ENCODE measurements at regions not wholly inside any gene's neighbourhood (a gene's known extent, or its start where the extent isn't known, plus 50 kb on each side); places are given as distances from the start of the nearest gene placed in this dataset.
A peak's percentile ranks its signal among the peaks of the same experiment; 100 is the strongest.

- H4K20me1 ChIP-seq (replicated peaks; ENCODE audit: insufficient read depth) = no peaks in the 10 kb centered on the region
- Mint-ChIP-seq H3K27ac (no peak overlapping the region), H3K9me3 (no peaks in the 10 kb centered on the region), H3K36me3 (ENCODE audit: low read depth) (no peaks in the 10 kb centered on the region), H3K4me1 (no peaks in the 10 kb centered on the region), H3K27me3 (ENCODE audit: insufficient read depth, low read depth, poor library complexity) (no peaks in the 10 kb centered on the region), H3K4me3 (no peak overlapping the region)
- H3K9me2 ChIP-seq (ENCODE audit: insufficient read depth) = no peaks in the 10 kb centered on the region
- peak; percentile 26 for DNase-seq (ENCODE audit: low spot score)
- no peak for TF ChIP-seq NANOG (IDR thresholded peaks at IDR 0.05; ENCODE audit: borderline replicate concordance)
- TF ChIP-seq STAT1 (IDR thresholded peaks at IDR 0.05; ENCODE audit: unreplicated experiment) = no peak
- no peak for TF ChIP-seq POLR2AphosphoS5 (IDR thresholded peaks at IDR 0.05; ENCODE audit: low read depth)
- no peak for TF ChIP-seq CTCF (conservative IDR thresholded peaks at IDR 0.05; ENCODE audit: low read depth in 2 of 2)
- TF ChIP-seq ETS1 (IDR thresholded peaks at IDR 0.05) = no peak
- no peak for TF ChIP-seq EZH2phosphoT487 (IDR thresholded peaks at IDR 0.05; ENCODE audit: unreplicated experiment)
- TF ChIP-seq ZNF114 (CRISPR knock-in tag; IDR thresholded peaks at IDR 0.05) = no peak
- H3K4me2 ChIP-seq = no peak overlapping the region
- no peaks in the 10 kb centered on the region for H3K36me3 ChIP-seq (ENCODE audit: insufficient read depth)
- peak; percentile 56 for ATAC-seq
- 0 out of 2 replicates have a peak overlapping the region, but pooled peaks have one; percentile 1 for H2AFZ ChIP-seq
- no peaks in the 10 kb centered on the region for H3K79me2 ChIP-seq (replicated peaks; ENCODE audit: insufficient read depth)
- no peaks in the 10 kb centered on the region for H3K27me3 ChIP-seq (ENCODE audit: insufficient read depth)
- H3K4me1 ChIP-seq (ENCODE audit: insufficient read depth) = no peaks in the 10 kb centered on the region
- no peak overlapping the region for H3K27ac ChIP-seq (ENCODE audit: low read depth)
- no peak overlapping the region for H3K4me3 ChIP-seq
- H3F3A ChIP-seq (replicated peaks; ENCODE audit: low read depth) = no peaks in the 10 kb centered on the region
Observed at GRCh38 chr14:40909906-40910305, 696.8 kb upstream of the LRFN5 start.

DNA sequence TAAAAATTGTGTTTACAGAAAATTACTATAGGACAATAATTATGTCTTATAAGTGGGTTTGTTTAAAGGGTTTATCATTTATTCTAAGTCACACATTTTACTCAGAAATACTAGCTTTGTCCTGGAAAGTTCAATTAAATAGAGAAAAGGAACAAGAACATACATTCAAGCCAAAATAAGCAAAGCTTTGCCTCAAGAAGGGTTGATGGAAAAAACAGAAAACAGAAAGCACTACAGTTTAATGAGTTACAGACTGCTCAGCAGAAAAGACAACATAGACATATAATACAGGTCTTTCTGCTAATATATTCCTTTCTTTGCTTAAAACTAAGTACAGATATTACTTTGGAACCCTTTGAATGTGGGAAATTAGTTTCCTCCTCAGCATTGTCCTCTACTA lies 703.0 kb upstream of the LRFN5 start:
- H3K4me3 ChIP-seq = no peak overlapping the region
- H3K27me3 ChIP-seq (ENCODE audit: insufficient read depth) = no peaks in the 10 kb centered on the region
- Mint-ChIP-seq H3K9me3 (no peaks in the 10 kb centered on the region), H3K27ac (no peak overlapping the region), H3K36me3 (ENCODE audit: low read depth) (no peaks in the 10 kb centered on the region), H3K4me3 (no peak overlapping the region), H3K4me1 (no peaks in the 10 kb centered on the region), H3K27me3 (ENCODE audit: insufficient read depth, low read depth, poor library complexity) (no peaks in the 10 kb centered on the region)
- no peak overlapping the region for H3K4me2 ChIP-seq
- no peak overlapping the region for H3K27ac ChIP-seq (ENCODE audit: low read depth)
- TF ChIP-seq ETS1 (IDR thresholded peaks at IDR 0.05) (no peak), EZH2 (IDR thresholded peaks at IDR 0.05; ENCODE audit: low read depth, unreplicated experiment) (no peak), CREB1 (CRISPR knock-in tag; IDR thresholded peaks at IDR 0.05; ENCODE audit: low read depth) (no peak), POLR2AphosphoS5 (IDR thresholded peaks at IDR 0.05; ENCODE audit: low read depth) (no peak), EZH2phosphoT487 (IDR thresholded peaks at IDR 0.05; ENCODE audit: unreplicated experiment) (no peak), REST (IDR thresholded peaks at IDR 0.05; ENCODE audit: unreplicated experiment) (no peak), JUNB (IDR thresholded peaks at IDR 0.05; ENCODE audit: unreplicated experiment) (no peak), STAT1 (IDR thresholded peaks at IDR 0.05; ENCODE audit: unreplicated experiment) (no peak)
- no peak for ATAC-seq
- H3K36me3 ChIP-seq (ENCODE audit: insufficient read depth) = no peaks in the 10 kb centered on the region
- H3K4me1 ChIP-seq (ENCODE audit: insufficient read depth) = no peaks in the 10 kb centered on the region
- H3F3A ChIP-seq (replicated peaks; ENCODE audit: low read depth) = no peaks in the 10 kb centered on the region
- H2AFZ ChIP-seq = no peak overlapping the region
- H3K9me2 ChIP-seq (ENCODE audit: insufficient read depth) = no peaks in the 10 kb centered on the region
- no peaks in the 10 kb centered on the region for H4K20me1 ChIP-seq (replicated peaks; ENCODE audit: insufficient read depth)
- DNase-seq (ENCODE audit: low spot score) = no peak
- no peaks in the 10 kb centered on the region for H3K79me2 ChIP-seq (replicated peaks; ENCODE audit: insufficient read depth)

All from GM23338 (cell line).